Medulla oblongata (tissue), 1 donor: ENCODE measurements at regions not wholly inside any gene's neighbourhood (a gene's known extent, or its start where the extent isn't known, plus 50 kb on each side); places are given as distances from the start of the nearest gene placed in this dataset.
"Not testable (repeated sequence)": the region's sequence is repeated elsewhere in the genome, so short reads cannot be mapped to it uniquely, and the experiment has no call there.

Source experiments
- DNase-seq: peaks from one replicate; pipeline ENCODE4 v3.0.0-alpha.2; 2015; ENCODE audit errors: extremely low spot score

- no peak for DNase-seq
Observed at GRCh38 chr2:52054824-52055223, 1022.9 kb upstream of the NRXN1 start.

GRCh38 chr2:52036853-52037252 lies 1004.9 kb upstream of the NRXN1 start:
- DNase-seq, result no peak

GRCh38 chr2:52036024-52036423 lies 1004.1 kb upstream of the NRXN1 start:
- no peak for DNase-seq

- DNase-seq, result no peak
Observed at GRCh38 chr2:52035391-52035790, 1003.5 kb upstream of the NRXN1 start.

GRCh38 chr2:52034706-52035105 lies 1002.8 kb upstream of the NRXN1 start:
- DNase-seq, result no peak

GRCh38 chr2:52022006-52022405 lies 990.1 kb upstream of the NRXN1 start:
- no peak for DNase-seq

- DNase-seq, result no peak
Observed at GRCh38 chr2:52017646-52018235, 985.8 kb upstream of the NRXN1 start.

GRCh38 chr2:52006821-52007366 lies 975.0 kb upstream of the NRXN1 start:
- not testable (repeated sequence) for DNase-seq

- no peak for DNase-seq
Observed at GRCh38 chr2:52000151-52000855, 968.4 kb upstream of the NRXN1 start.

GRCh38 chr2:51998890-51999289 lies 967.0 kb upstream of the NRXN1 start:
- no peak for DNase-seq

GRCh38 chr2:51997571-51997970 lies 965.6 kb upstream of the NRXN1 start:
- no peak for DNase-seq

GRCh38 chr2:51995293-51995692 lies 963.4 kb upstream of the NRXN1 start:
- no peak for DNase-seq

- no peak for DNase-seq
Observed at GRCh38 chr2:51994123-51994763, 962.3 kb upstream of the NRXN1 start.

GRCh38 chr2:51990684-51991083 lies 958.8 kb upstream of the NRXN1 start:
- DNase-seq, result no peak

GRCh38 chr2:51986101-51986500 lies 954.2 kb upstream of the NRXN1 start:
- DNase-seq, result no peak

GRCh38 chr2:51981783-51982182 lies 949.9 kb upstream of the NRXN1 start:
- no peak for DNase-seq

- DNase-seq, result no peak
Observed at GRCh38 chr2:51976623-51977022, 944.7 kb upstream of the NRXN1 start.

GRCh38 chr2:51971136-51971535 lies 939.2 kb upstream of the NRXN1 start:
- no peak for DNase-seq

GRCh38 chr2:51969347-51969746 lies 937.4 kb upstream of the NRXN1 start:
- no peak for DNase-seq

- no peak for DNase-seq
Observed at GRCh38 chr2:51960841-51961335, 929.0 kb upstream of the NRXN1 start.

- DNase-seq, result no peak
Observed at GRCh38 chr2:51960281-51960680, 928.3 kb upstream of the NRXN1 start.

- no peak for DNase-seq
Observed at GRCh38 chr2:51959696-51960095, 927.8 kb upstream of the NRXN1 start.

- DNase-seq, result no peak
Observed at GRCh38 chr2:51953931-51954330, 922.0 kb upstream of the NRXN1 start.
